ENCODE measurements at regions not wholly inside any gene's neighbourhood (a gene's known extent, or its start where the extent isn't known, plus 50 kb on each side); places are given as distances from the start of the nearest gene placed in this dataset.
A peak's percentile ranks its signal among the peaks of the same experiment; 100 is the strongest.

DNA sequence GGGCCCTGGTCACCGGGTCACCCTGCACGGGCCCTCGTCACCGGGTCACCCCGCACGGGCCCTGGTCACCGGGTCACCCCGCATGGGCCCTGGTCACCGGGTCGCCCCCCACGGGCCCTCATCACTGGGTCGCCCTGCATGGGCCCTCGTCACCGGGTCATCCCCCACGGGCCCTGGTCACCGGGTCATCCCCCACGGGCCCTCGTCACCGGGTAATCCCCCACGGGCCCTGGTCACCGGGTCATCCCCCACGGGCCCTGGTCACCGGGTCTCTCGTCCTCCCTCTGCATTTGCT, 77.6 kb downstream of the RIPK4 start:
- intact Hi-C loops (cut with DNase I), result no loop called here
- DNase-seq (ENCODE audit: low spot score), result peak; percentile 42
- no peak for ATAC-seq

DNA sequence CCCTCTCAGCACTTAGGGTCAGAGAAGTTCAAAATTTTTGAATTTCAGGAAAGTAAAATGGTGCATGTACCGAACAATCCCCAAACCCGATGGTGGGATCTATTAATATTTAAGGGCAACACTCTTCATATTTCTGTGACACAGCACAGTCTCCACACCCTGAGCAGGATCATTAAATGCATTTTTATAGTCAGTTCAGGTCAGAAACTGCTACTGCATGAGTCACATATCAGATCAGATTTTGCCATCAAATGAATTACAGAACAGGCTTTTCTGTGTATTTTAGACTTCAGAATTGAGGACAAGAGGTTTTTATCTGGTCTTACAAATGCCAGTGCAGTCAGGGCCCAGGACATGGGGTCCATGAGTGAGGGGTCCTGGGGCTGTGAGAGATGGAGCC, 79.2 kb downstream of the RIPK4 start:
- ATAC-seq (no peak), DNase-seq (ENCODE audit: low spot score) (no peak)
- intact Hi-C loops (cut with DNase I), result no loop called here

DNA sequence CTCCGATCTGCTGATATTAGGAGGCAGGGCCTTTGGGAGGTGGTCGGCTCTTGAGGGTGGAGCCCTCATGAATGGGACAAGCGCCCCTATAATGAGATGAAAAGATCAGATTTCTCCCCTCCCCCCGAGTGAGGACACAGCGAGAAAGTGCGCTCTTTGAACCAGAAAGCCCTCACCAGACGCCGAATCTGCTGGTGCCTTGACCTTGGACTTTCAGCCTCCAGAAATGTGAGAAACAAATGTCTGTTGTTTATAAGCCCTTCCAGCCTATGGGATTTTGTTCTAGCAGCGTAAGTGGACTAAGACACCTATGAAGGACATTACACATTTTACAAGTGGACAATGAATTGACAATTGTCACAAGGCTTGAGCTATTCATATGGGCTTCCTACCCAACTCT, 80.2 kb downstream of the RIPK4 start:
- intact Hi-C loops (cut with DNase I), result no loop called here
- ATAC-seq, result no peak

DNA sequence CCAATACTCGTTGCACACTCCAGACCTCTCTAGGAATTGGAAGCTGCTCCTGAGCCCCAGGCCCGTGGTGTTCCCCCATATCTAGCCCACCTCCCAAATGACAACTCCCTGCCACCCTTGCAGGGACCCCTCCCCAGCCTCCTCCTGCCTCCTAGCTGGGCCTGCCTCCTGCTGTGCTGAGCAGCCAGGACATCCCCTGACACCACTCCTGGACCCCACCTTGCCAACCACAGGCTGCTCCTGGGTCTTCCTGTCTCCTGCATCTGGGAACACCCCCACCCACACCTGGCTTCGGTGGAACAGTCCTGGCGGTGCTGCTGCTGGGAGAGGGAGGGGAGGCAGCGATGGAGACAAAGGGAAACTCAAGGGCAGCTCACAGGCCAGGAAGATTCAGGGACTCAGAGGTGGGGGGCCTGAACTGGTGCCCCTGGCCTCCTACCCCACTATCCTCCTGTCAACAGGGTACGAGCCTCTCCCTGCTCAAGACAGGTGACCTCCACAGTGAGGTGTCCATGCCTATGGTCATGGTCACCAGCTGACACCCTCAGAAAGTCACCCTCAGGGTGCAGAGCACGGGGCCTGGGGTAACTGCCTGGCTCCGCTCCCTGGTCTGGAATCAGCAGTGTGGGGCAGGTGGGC, 81.2 kb downstream of the RIPK4 start:
- DNase-seq (ENCODE audit: low spot score) (no peak), ATAC-seq (no peak)
- intact Hi-C loops (cut with DNase I), result no loop called here

More for the DNA sequence above, 80.2 kb downstream of the RIPK4 start:
- peak; percentile 21 for DNase-seq (ENCODE audit: low spot score)

DNA sequence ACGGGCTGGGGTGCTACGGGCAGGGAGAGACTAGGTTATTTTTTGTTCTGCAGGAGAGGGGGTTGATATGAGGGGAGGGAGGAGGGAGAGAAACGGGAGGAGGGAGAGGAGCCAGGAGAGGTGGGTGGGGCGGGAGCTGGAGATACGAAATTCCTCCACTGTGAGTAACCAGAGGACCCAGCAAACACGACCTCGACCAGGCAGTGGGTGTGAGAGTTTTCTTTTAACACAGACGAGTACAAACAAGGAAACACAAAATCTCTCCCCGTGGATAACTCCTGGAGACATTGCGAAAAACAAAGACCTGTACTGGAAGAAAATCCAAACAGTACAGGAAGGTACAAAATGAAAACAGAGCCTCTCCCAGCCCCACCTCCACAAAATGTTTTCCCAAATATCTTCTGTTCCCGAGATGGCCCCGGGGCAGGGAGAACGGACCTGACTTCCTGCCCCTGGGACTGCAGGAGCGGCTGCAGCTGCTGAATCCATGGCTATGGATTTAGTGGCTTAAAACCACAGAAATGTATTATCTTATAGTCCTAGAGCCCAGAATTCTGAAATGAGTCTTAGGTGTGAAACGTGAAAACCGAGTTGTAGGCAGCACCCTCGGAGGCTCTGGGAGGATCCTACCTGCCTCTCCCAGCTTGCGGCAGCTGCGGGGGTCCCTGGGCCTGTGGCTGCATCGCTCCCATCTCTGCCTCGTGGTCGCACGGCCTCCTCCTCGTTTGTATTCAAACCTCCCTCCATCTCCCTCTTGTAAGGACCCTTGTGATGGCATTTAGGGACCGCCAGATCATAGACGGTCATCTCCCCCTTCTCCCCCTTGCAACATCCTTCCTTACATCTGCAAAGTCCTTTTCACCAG, 82.2 kb downstream of the RIPK4 start:
- ATAC-seq (peak; percentile 82), DNase-seq (ENCODE audit: low spot score) (peak; percentile 55)
- intact Hi-C loops (cut with DNase I), result no loop called here

DNA sequence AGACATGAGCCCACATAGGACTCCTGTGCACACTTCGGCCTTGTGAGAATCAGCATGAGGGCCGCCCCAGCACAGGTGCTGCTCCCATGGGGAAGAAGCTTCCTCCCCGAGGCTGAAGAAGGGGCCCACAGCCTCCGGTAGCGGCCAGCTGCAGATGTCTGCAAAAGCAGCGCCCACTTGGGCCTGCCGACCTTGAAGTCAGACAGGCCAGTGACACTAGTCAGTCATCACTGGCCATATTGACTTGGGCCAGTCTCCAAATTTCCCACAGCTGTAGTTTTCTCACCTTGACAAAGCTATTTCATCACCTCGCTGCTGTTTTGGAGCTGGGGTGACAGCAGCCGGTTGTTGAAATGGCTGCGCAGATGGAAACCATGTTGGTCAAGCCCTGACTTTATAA, 83.0 kb downstream of the RIPK4 start:
- peak; percentile 51 for DNase-seq (ENCODE audit: low spot score)
- no peak for ATAC-seq
- intact Hi-C loops (cut with DNase I), result no loop called here

DNA sequence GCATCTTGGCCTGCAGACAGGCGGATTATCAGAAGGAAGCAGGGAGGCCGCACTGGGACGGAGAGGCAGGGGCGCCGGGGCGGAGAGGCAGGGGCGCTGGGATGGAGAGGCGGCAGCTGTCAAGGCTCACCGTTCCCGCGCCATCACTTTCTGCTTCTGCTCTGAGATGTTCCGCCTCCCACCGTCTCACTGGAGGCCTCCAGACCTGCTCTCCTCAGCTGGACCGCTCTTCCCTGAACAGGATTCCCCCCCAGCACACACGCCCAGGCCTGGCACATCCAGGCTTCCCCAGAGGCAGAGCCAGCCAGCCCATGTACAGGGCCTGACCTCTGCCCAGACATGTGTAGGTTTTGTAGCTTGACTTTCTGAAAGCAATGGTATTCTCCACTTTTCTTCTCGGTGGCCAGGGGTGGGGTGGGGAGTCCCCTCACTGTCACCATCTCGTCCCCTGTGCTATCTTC, 84.1 kb downstream of the RIPK4 start:
- intact Hi-C loops (cut with DNase I), result no loop called here
- no peak for ATAC-seq
- peak; percentile 46 for DNase-seq (ENCODE audit: low spot score)

DNA sequence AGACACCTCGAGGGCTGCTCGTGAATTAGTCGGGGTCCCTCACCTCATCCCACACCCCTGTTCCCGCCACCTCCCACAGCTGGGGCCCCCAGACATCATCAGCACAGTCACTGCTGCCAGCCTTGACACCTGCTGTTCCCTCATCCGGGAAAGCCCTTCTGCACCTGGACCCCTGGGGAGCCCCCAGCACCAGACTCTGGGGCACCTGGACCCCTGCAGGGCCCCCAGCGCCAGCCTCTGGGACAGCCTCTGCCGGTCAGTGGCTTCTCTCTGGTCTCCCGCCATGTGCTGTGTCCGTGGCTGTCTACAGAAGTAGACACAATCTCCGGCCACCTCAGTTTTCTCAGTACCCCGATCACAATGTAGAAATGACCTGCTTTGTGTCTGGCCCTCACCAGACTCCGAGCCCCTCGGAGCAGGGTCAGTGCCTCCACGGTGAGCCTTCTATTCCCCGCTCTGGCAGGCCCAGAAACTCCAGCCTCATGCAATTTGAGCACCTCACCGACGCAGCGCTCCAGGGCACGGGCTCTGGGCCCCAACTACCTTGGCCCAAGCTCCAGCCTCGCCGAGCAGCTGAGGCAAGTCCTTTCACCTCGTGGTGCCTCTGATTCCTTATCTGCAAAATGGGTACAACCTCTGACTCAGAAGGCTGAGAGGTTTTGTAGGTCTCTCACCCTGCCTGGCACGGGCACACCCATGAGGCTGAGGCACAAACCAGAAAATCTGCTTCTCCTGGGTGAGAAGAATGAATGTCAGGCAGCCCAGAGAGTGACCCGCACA, 84.7 kb downstream of the RIPK4 start:
- DNase-seq (ENCODE audit: low spot score), result peak; percentile 51

DNA sequence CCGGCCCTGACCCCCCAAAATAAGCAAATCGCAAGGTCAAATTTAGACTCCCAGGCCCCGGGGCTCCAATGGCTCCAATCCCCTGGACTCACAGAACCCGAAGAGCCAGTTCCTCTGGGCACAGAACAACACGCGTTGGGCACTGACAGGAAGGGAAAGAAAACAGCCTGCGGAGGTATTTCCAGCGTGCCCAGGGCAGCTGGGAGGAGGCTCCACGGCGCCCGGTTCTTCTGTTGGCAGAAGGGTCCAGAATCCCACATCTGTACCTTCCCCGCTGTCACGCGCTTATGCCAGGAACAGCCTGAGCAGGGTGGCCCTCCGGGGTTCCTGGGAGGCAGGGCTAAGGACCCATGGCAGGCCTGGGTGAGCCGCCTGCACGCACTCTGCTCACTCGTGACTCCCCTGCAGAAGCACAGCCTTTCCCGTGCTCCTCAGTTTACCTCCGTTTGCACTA, 85.5 kb downstream of the RIPK4 start:
- intact Hi-C loops (cut with DNase I), result no loop called here
- no peak for ATAC-seq
- peak; percentile 51 for DNase-seq (ENCODE audit: low spot score)

More for the DNA sequence above, 84.7 kb downstream of the RIPK4 start:
- no peak for ATAC-seq
- intact Hi-C loops (cut with DNase I), result no loop called here

DNA sequence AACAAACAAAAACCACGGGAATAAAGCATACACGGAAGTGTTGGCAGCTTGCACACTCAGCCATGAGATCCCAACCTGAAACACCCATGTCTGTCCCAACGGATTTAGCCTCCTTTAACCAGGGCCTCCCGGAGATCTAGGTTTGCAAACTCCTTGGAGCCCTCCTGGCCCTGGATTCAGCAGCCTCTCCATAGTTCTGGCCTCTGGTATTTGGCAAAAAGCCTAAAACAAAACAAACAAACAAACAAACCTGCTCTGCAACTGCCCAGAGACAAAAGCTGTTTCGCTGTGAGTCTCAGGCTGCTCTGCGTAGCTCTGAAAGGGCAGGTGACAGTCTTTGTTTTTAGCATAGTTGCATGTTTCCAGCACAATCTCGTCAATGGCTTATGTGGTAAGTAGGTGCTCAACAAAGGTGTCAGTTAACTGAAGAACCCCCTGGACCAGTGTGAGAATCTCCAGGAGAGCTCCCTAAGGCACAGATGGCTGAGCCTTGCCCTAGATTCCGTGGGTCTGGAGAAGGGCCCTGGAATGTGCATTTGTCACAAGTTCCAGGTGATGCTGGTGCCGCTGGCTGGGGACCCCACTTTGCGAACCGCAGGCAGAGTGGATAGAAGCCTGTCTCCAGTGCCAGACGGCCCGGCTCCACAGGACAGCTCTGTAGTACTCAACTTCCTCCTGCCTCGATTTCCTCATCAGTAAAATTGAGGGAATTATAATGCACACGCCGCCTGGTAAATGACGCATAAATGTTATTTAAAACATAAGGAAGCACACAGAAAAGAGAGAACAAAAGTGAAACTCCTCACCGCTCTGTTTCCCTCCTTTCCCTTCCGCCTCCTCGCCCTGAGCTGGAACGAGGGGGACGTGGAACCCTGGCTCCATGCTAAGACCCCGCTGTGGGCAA, 86.2 kb downstream of the RIPK4 start:
- DNase-seq (ENCODE audit: low spot score), result peak; percentile 53
- intact Hi-C loops (cut with DNase I), result no loop called here
- ATAC-seq, result no peak

DNA sequence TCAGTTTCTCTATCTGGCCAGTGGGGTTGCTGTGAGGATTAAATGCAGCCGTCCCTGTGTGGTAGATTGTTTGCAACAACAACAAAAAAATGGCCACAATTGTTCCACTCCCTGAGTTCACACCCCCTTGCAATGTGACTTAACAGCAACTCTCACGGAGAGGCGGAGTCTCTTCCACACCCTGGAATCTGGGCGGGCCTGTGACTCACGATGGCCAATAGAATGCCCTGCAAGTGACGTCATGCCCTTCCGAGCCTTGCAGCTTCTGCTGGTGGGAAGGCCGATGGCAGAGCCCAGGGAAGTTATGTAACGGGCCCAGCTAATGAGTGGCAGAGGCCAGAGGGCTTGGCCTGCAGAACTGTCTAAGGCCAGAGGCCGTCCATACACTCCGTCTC, 87.9 kb downstream of the RIPK4 start:
- DNase-seq (ENCODE audit: low spot score) (peak; percentile 94), ATAC-seq (peak; percentile 99)
- intact Hi-C loops (cut with DNase I), result no loop called here

DNA sequence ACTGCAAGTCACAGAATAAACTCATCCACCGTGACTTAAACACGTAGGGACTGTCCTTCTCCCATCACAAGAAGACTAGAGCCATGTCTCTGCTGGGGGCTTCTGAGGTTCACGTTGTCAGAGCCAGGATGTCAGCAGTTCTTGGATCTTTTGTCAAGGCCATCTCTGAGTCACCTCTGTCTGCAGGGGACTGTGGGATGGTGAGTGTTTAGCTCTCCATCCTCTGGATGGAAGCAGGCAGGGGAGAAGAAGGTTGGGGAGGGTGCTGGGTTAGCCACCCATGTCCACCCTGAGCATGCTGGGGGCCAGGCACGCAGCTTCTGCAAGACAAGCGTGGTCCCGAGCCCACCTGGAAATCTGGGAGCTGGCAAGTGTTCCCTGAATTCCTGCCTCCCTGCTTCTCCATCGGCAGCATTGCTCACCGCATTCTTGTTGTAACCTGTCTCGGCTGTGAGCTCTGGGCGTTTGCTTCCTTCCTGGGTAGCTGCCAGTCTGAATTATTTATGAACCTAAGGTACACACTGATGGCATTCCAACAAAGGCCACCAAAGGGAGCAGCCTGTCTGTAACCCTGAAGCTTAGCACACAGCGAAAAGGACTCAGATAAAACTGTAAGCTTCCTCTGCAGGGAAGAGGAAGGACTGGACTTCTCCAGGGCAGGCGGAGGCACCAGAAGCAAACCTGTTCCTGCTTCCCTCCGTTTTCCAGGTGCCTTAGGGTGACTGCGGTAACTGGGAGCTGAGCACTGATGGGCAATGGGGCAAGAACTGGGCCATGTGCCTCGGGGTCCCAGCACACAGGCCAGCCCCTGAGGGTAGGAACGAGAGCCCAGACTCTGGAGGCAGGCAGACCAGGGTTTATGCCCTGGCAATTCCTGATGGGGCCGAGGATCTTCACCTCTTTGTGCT, 88.6 kb downstream of the RIPK4 start:
- ATAC-seq, result peak; percentile 7
- peak; percentile 56 for DNase-seq (ENCODE audit: low spot score)
- intact Hi-C loops (cut with DNase I), result no loop called here

DNA sequence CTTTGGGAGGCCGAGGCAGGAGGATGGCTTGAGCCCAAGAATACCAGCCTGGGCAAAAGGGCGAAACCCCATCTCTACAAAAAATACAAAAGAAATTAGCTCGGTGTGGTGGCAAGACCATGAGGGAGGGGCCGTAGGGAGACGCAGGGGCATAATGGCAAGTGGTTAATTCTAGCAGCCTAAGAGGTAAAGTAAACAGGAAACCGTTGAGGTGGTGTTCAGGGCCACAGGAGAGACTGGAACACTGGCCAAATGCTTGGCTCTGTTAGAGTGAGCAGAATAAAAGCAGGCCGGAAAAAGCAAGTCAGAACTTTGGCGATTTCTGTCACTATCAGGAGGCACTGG, 89.2 kb downstream of the RIPK4 start:
- intact Hi-C loops (cut with DNase I), result no loop called here
- DNase-seq (ENCODE audit: low spot score) (no peak), ATAC-seq (no peak)

DNA sequence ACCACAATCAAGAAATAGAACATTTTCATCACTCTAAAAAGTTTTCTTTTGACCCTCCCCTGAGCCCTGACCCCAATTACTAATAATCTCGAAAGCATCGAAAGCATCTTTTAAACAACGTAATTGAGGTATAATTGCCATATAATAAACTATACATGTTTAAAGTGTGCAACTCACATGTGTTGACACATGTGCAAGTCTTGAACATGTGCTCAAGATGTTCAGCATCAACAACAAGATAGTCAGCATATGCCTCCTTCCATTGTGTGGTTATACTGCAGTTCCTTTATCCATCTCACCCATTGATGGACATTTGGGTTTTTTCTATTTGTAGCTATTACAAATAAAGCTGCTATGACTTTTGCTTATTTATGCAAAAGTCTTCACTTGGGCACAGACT, 90.7 kb downstream of the RIPK4 start:
- no peak for ATAC-seq
- intact Hi-C loops (cut with DNase I), result no loop called here
- no peak for DNase-seq (ENCODE audit: low spot score)

DNA sequence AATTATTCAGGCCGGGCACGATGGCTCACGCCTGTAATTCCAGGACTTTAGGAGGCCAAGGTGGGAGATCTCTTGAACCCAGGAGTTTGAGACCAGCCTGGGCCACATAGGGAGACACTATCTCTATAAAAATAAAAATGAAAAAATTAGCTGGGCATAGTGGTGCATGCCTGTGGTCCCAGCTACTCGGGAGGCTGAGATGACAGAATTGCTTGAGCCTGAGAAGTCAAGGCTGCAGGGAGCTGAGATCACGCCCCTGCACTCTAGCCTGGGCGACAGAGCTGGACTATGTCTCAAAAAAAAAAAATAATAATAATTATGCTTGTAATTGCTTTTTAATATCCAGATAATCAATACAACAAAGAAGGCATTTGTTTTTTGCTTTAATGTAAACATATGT, 91.3 kb downstream of the RIPK4 start:
- ATAC-seq (no peak), DNase-seq (ENCODE audit: low spot score) (no peak)
- intact Hi-C loops (cut with DNase I), result no loop called here

DNA sequence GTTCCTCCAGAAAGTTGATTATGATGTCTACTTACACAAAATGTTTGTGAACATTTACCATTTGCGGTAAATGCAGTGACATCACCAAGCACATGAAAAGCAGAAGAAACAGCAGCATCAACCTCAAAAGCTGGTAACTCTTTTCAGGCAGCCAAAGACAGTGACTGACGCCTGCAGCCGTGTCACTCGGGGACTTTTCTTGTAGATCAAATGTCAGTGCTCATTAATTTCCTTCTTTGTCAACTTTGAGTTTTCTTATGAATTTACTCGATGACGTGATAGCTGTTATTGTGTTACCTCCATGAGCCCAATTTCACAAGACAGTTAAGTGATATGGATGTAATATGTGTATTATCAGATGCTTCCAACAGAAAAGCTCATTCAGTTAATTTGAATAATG, 92.5 kb downstream of the RIPK4 start:
- no peak for DNase-seq (ENCODE audit: low spot score)
- no peak for ATAC-seq
- intact Hi-C loops (cut with DNase I), result no loop called here

DNA sequence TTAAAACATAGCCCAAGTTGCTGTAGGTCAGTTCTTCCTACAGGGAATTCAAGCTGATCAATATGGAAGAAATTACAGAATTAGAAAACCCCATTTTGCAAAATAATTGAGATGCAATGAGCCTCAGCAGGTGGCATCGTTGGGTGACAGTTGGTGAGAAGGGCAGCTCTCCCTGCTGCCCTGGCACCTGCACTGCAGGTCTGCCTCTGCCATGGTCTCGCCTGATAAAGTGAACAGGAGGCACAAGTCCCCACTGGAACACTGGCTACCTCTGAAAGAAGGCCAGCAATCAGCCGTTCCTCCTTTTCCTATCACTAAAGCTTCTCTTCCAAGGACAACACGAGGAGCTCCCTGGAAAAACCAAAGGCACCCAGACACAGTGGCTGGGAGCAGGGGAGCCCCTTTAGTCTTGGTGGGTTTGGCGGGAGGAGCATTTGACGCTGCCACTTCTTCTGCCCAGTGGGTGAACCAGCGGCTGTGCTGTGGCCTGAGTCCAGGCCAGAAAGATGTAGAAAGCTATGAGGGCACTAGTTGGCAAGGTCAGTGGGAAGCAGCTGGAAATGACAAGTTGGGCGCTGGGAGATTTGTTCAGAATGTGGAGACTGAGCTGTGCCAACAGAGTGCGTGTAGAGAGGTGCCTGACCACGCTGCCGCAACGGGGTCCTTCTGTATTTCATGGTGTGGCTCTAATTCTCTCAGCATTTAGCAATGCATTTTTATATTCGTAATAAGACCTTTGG, 93.1 kb downstream of the RIPK4 start:
- DNase-seq (ENCODE audit: low spot score) (no peak), ATAC-seq (no peak)
- intact Hi-C loops (cut with DNase I), result no loop called here
